ENCODE measurements at regions not wholly inside any gene's neighbourhood (a gene's known extent, or its start where the extent isn't known, plus 50 kb on each side); places are given as distances from the start of the nearest gene placed in this dataset.

- Histone ChIP-seq H3K23ac (ENCODE audit: insufficient read length, low read depth, low read length) (no peak overlapping the region), H2AFZ (ENCODE audit: low read length) (no peak overlapping the region), H3K79me1 (ENCODE audit: insufficient read depth, low read depth, low read length, poor library complexity, severe bottlenecking) (no peaks in the 10 kb centered on the region)
These were observed 54.5 kb upstream of the GLI2 start for GRCh38 chr2:120681181-120681580.

More at GRCh38 chr2:120681181-120681580, 54.5 kb upstream of the GLI2 start:
- Histone ChIP-seq H3K4me2 (ENCODE audit: insufficient read depth, insufficient read length, low read length) (no peak overlapping the region), H3K56ac (ENCODE audit: insufficient read length, low read depth, low read length) (no peak overlapping the region), H3K14ac (ENCODE audit: insufficient read depth, low read length) (no peak overlapping the region), H2BK12ac (ENCODE audit: insufficient read length, low read depth, low read length) (no peak overlapping the region), H4K91ac (ENCODE audit: insufficient read length, low read depth, low read length) (no peak overlapping the region), H3K27me3 (ENCODE audit: insufficient read depth, low read length) (no peaks in the 10 kb centered on the region), H3K4me1 (ENCODE audit: insufficient read depth, low read length) (no peaks in the 10 kb centered on the region), H2BK120ac (ENCODE audit: low read depth, low read length, poor library complexity, severe bottlenecking) (no peak overlapping the region), H2BK5ac (ENCODE audit: insufficient read length, low read length) (no peak overlapping the region), H2BK15ac (ENCODE audit: low read depth, low read length) (no peak overlapping the region), H3K23me2 (ENCODE audit: insufficient read length, low read depth, low read length, poor library complexity, severe bottlenecking) (no peaks in the 10 kb centered on the region), H3K27ac (ENCODE audit: insufficient read length, low read depth, low read length) (no peak overlapping the region), H2BK20ac (ENCODE audit: low read depth, low read length, poor library complexity, severe bottlenecking) (no peak overlapping the region), H2AK5ac (ENCODE audit: insufficient read length, low read length) (no peak overlapping the region), H3K9ac (ENCODE audit: extremely low read depth, insufficient read length, low read length) (no peak overlapping the region), H3K79me2 (ENCODE audit: insufficient read depth, low read length) (no peaks in the 10 kb centered on the region), H3K9me3 (ENCODE audit: control insufficient read depth, low read depth, low read length) (no peaks in the 10 kb centered on the region), H4K5ac (ENCODE audit: insufficient read length, low read depth, low read length) (no peak overlapping the region), H3T11ph (ENCODE audit: low read length) (no peak overlapping the region), H4K20me1 (ENCODE audit: control insufficient read depth, insufficient read depth, insufficient read length) (no peaks in the 10 kb centered on the region), H4K8ac (replicated peaks; ENCODE audit: insufficient read length, low read depth, low read length) (no peak overlapping the region), H3K18ac (ENCODE audit: insufficient read length, low read depth, low read length) (no peak overlapping the region), H3K4ac (ENCODE audit: low read depth, low read length) (no peak overlapping the region)
- WGBS (ENCODE audit: extremely low coverage, insufficient read length, low lambda C conversion rate), result no CpG with 5 or more reads among the region's 4 CpGs
- no peaks in the 10 kb centered on the region for H3K36me3 Mint-ChIP-seq (ENCODE audit: insufficient read depth in 1 of 3, low read depth in 3 of 3)
- H3K27me3 Mint-ChIP-seq (ENCODE audit: low read depth), result peaks cover 68% of the 10 kb centered on the region
- no peak overlapping the region for H3K27ac Mint-ChIP-seq
- TF ChIP-seq, protein P1, sequence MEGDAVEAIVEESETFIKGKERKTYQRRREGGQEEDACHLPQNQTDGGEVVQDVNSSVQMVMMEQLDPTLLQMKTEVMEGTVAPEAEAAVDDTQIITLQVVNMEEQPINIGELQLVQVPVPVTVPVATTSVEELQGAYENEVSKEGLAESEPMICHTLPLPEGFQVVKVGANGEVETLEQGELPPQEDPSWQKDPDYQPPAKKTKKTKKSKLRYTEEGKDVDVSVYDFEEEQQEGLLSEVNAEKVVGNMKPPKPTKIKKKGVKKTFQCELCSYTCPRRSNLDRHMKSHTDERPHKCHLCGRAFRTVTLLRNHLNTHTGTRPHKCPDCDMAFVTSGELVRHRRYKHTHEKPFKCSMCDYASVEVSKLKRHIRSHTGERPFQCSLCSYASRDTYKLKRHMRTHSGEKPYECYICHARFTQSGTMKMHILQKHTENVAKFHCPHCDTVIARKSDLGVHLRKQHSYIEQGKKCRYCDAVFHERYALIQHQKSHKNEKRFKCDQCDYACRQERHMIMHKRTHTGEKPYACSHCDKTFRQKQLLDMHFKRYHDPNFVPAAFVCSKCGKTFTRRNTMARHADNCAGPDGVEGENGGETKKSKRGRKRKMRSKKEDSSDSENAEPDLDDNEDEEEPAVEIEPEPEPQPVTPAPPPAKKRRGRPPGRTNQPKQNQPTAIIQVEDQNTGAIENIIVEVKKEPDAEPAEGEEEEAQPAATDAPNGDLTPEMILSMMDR (conservative IDR thresholded peaks at IDR 0.05), result no peak
- H3K4me1 Mint-ChIP-seq, result peaks cover 2 to 3% of the 10 kb centered on the region in 2 experiments; a peak in 1 of 4 replicates
- no peak overlapping the region for H3K4me3 Mint-ChIP-seq
- no peaks in the 10 kb centered on the region; a peak in 2 of 5 replicates for H3K9me3 Mint-ChIP-seq
- no peak for DNase-seq

All from H9 (cell line).